Kidney (tissue), 13 donors: ENCODE measurements at regions not wholly inside any gene's neighbourhood (a gene's known extent, or its start where the extent isn't known, plus 50 kb on each side); places are given as distances from the start of the nearest gene placed in this dataset.

Experiments
- DNase-seq, 5 donors: peaks; one replicate each; pipeline ENCODE4 v3.0.0-alpha.2; 2013 to 2020
- FAIRE-seq: peaks from 2 replicates; lab custom pipeline; 2012; peaks lifted over from hg19 to GRCh38; lab: Jason Lieb, UNC
- H3K27ac ChIP-seq, 2 donors: one replicate each; pipeline ENCODE4 v1.7.0; 2013; ENCODE audit warnings: low read depth in 2 of 2, low read length in 2 of 2, inconsistent platforms in 1 of 2
- H3K27me3 ChIP-seq: one replicate; pipeline ENCODE4 v1.7.1; 2013; ENCODE audit warnings: low read length, inconsistent platforms; ENCODE audit not compliant: control insufficient read depth, insufficient read depth
- H3K36me3 ChIP-seq, 3 donors: one replicate each; pipeline versions ENCODE4 v1.7.0 to v1.7.1; 2013; ENCODE audit warnings: low read length in 3 of 3, control low read depth in 1 of 3, inconsistent platforms in 1 of 3; ENCODE audit not compliant: insufficient read depth in 3 of 3, control insufficient read depth in 2 of 3
- H3K4me1 ChIP-seq, 3 donors: one replicate each; pipeline versions ENCODE4 v1.7.0 to v1.7.1; 2013; ENCODE audit warnings: low read length in 3 of 3, inconsistent platforms in 1 of 3, low read depth in 1 of 3; ENCODE audit not compliant: control insufficient read depth in 2 of 3, insufficient read depth in 2 of 3
- H3K4me3 ChIP-seq, 3 donors: one replicate each; pipeline versions ENCODE4 v1.7.0 to v1.8.1; 2013; ENCODE audit warnings: low read length in 3 of 3, control low read depth in 1 of 3, inconsistent platforms in 1 of 3
- H3K9ac ChIP-seq, 3 donors: one replicate each; pipeline versions ENCODE4 v1.7.0 to v1.7.1; 2013; ENCODE audit warnings: low read length in 3 of 3, control low read depth in 1 of 3, inconsistent platforms in 1 of 3
- H3K9me3 ChIP-seq, 3 donors: one replicate each; pipeline versions ENCODE4 v1.7.0 to v1.7.1; 2013; ENCODE audit warnings: low read length in 3 of 3, control low read depth in 1 of 3, inconsistent platforms in 1 of 3; ENCODE audit not compliant: control insufficient read depth in 2 of 3, insufficient read depth in 1 of 3
- intact Hi-C: fragments of 100-400 bp; cut with DNase I; formaldehyde crosslinking; loops from one replicate; pipeline ENCODE4 v1.11.1; 2022
- TF ChIP-seq, protein P1 (sequence below): IDR thresholded peaks from 3 replicates; pipeline ENCODE4 v1.5.1; 2012; ENCODE audit warnings: mild to moderate bottlenecking, moderate library complexity, borderline replicate concordance; ENCODE audit not compliant: insufficient read depth; ENCODE audit errors: extremely low read depth
- donor health status: control.
- donor health status: control.
- donor health status: control.
- donor health status: control.
- donor health status: control.
- donor health status: DM: yes; HTN: yes; CAD: no.
- donor health status: Normal renal cell carcinoma (clear cell type).

DNA sequence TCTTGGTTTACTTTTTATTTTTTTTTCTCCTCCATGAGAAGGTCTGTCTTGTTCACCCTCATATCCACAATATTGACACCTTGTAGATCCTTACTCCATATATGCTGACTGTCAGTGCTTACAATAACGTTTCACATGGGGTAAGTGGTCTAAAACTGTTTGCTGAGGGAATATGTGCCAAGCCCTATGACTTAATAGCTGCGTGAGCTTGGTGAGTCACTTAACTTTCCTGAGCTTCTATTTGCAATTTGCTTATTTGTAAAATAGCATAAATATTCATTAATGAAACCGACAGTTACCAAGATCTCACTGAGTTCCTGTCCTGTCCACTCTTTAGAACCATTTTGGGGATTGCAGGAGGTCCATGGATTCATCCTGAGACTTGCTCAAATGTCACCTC lies 190.7 kb downstream of the CCT6B start:
- Histone ChIP-seq H3K36me3 (no peaks in the 10 kb centered on the region), H3K27me3 (no peaks in the 10 kb centered on the region), H3K4me1 (no peaks in the 10 kb centered on the region), H3K9ac (no peak overlapping the region), H3K9me3 (no peaks in the 10 kb centered on the region), H3K4me3 (no peak overlapping the region), H3K27ac (no peak overlapping the region)
- FAIRE-seq (no peak), DNase-seq (peak in 1 of 5 donors; percentile 2)
- TF ChIP-seq, protein P1, sequence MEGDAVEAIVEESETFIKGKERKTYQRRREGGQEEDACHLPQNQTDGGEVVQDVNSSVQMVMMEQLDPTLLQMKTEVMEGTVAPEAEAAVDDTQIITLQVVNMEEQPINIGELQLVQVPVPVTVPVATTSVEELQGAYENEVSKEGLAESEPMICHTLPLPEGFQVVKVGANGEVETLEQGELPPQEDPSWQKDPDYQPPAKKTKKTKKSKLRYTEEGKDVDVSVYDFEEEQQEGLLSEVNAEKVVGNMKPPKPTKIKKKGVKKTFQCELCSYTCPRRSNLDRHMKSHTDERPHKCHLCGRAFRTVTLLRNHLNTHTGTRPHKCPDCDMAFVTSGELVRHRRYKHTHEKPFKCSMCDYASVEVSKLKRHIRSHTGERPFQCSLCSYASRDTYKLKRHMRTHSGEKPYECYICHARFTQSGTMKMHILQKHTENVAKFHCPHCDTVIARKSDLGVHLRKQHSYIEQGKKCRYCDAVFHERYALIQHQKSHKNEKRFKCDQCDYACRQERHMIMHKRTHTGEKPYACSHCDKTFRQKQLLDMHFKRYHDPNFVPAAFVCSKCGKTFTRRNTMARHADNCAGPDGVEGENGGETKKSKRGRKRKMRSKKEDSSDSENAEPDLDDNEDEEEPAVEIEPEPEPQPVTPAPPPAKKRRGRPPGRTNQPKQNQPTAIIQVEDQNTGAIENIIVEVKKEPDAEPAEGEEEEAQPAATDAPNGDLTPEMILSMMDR: no peak
- intact Hi-C loops: no loop called here

DNA sequence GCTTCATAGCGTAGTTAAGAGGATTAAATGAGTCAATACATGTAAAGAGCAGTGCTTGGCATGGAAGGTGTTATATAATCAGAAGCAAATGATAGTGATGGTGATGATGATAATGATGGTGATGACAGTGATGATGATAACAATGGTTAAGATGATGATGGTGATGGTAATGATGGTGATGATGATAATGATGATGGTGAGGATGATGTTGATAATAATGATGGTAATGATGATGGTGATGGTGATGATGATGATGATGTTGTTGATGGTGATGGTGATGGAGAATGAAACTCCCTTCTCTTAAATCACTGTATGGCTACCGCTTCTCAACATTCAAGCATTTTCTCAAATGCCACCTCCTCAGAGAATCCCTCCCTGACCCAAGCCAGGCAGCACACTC lies 190.5 kb downstream of the TMEM132E start:
- TF ChIP-seq, protein P1: no peak
- no peaks in the 10 kb centered on the region for H3K36me3 ChIP-seq
- H3K27me3 ChIP-seq: no peaks in the 10 kb centered on the region
- H3K9ac ChIP-seq: no peak overlapping the region
- intact Hi-C loops: no loop called here
- no peak for FAIRE-seq
- DNase-seq: no peak
- no peak overlapping the region for H3K4me3 ChIP-seq
- H3K4me1 ChIP-seq: no peaks in the 10 kb centered on the region
- H3K27ac ChIP-seq: no peak overlapping the region
- H3K9me3 ChIP-seq: no peaks in the 10 kb centered on the region

DNA sequence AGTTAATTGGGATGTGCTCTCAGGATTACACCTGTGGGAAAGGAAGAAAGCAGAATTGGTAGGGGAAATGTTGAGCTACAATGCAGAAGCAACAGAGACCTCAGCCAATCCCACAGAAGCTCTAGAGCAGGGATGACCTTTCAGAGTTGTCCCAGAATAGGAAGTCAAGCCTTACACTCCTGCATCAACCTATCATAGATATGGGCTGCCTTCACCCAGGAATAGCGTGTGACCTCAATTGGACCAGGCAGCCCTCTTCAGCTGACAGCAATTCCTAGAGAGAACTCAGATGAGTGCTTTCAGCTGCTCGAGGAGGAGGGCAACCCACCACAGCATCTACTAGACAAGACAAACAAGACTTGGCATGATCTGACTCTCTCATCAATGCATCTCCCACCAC lies 189.7 kb downstream of the TMEM132E start:
- FAIRE-seq (no peak), DNase-seq (no peak)
- Histone ChIP-seq H3K27me3 (no peaks in the 10 kb centered on the region), H3K9ac (no peak overlapping the region), H3K36me3 (no peaks in the 10 kb centered on the region), H3K4me1 (no peaks in the 10 kb centered on the region), H3K9me3 (no peaks in the 10 kb centered on the region), H3K4me3 (no peak overlapping the region), H3K27ac (no peak overlapping the region)
- TF ChIP-seq, protein P1: no peak
- intact Hi-C loops: no loop called here

DNA sequence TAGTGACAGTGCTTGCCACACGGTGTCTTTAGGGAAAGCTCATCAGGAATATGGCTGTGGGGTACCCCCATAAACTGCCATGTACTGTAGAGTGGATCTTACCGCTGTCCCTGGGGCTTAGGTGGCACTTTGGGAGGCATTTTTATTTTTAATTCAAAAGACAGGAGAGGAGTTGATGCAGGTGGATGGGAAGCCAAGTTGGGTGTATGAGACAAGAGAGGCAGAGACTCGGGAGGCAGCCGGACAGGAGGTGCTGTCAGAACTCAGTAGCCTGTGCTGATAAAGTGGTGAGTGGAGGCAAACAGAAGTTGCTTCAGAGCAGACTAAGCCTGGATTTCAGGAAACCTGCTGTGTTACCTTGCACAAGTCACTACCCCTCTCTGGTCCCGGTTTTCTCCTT lies 185.9 kb downstream of the TMEM132E start:
- Histone ChIP-seq H3K36me3 (no peaks in the 10 kb centered on the region), H3K27ac (no peak overlapping the region), H3K27me3 (no peaks in the 10 kb centered on the region), H3K4me3 (no peak overlapping the region), H3K4me1 (peaks cover 0 to 2% (median 0%) of the 10 kb centered on the region in 3 donors), H3K9me3 (no peaks in the 10 kb centered on the region), H3K9ac (no peak overlapping the region)
- intact Hi-C loops: no loop called here
- FAIRE-seq: no peak
- peak in 1 of 5 donors; percentile 12 for DNase-seq
- TF ChIP-seq, protein P1: no peak
